Iris pigment epithelial cell (primary cell): ENCODE measurements at regions not wholly inside any gene's neighbourhood (a gene's known extent, or its start where the extent isn't known, plus 50 kb on each side); places are given as distances from the start of the nearest gene placed in this dataset.
"Not testable (repeated sequence)": the region's sequence is repeated elsewhere in the genome, so short reads cannot be mapped to it uniquely, and the experiment has no call there.

Source experiments
- DNase-seq: peaks from one replicate; pipeline ENCODE4 v3.0.0-alpha.2; 2011; ENCODE audit warnings: low read depth

- no peak for DNase-seq
These were observed 460.8 kb upstream of the SMARCA2 start for GRCh38 chr9:1554081-1555035.

GRCh38 chr9:1558666-1559065 is 456.5 kb upstream of the SMARCA2 start:
- DNase-seq: not testable (repeated sequence)

GRCh38 chr9:1575939-1576338 is 439.2 kb upstream of the SMARCA2 start:
- no peak for DNase-seq

- no peak for DNase-seq
These were observed 434.9 kb upstream of the SMARCA2 start for GRCh38 chr9:1580215-1580614.

GRCh38 chr9:1581926-1582325 is 433.2 kb upstream of the SMARCA2 start:
- no peak for DNase-seq

- no peak for DNase-seq
These were observed 423.8 kb upstream of the SMARCA2 start for GRCh38 chr9:1591310-1591709.

- DNase-seq: no peak
These were observed 416.9 kb upstream of the SMARCA2 start for GRCh38 chr9:1598270-1598669.

- no peak for DNase-seq
These were observed 415.2 kb upstream of the SMARCA2 start for GRCh38 chr9:1599961-1600360.

- peak; percentile 20 for DNase-seq
These were observed 410.1 kb upstream of the SMARCA2 start for GRCh38 chr9:1604942-1605560.

GRCh38 chr9:1606253-1606652 is 408.9 kb upstream of the SMARCA2 start:
- DNase-seq: no peak

- DNase-seq: no peak
These were observed 402.3 kb upstream of the SMARCA2 start for GRCh38 chr9:1612886-1613285.

- DNase-seq: no peak
These were observed 397.7 kb upstream of the SMARCA2 start for GRCh38 chr9:1617419-1617818.

- peak; percentile 3 for DNase-seq
These were observed 395.0 kb upstream of the SMARCA2 start for GRCh38 chr9:1619915-1620710.

- no peak for DNase-seq
These were observed 377.7 kb upstream of the SMARCA2 start for GRCh38 chr9:1637401-1637800.

GRCh38 chr9:1639166-1639565 is 376.0 kb upstream of the SMARCA2 start:
- DNase-seq: no peak

GRCh38 chr9:1647776-1648175 is 367.4 kb upstream of the SMARCA2 start:
- DNase-seq: peak; percentile 41

GRCh38 chr9:1653282-1653681 is 361.9 kb upstream of the SMARCA2 start:
- DNase-seq: no peak

- no peak for DNase-seq
These were observed 356.3 kb upstream of the SMARCA2 start for GRCh38 chr9:1658661-1659362.

GRCh38 chr9:1659363-1659690 is 355.8 kb upstream of the SMARCA2 start:
- DNase-seq: no peak

- DNase-seq: no peak
These were observed 346.7 kb upstream of the SMARCA2 start for GRCh38 chr9:1668441-1668840.

- no peak for DNase-seq
These were observed 341.8 kb upstream of the SMARCA2 start for GRCh38 chr9:1673300-1673699.

GRCh38 chr9:1676771-1677170 is 338.4 kb upstream of the SMARCA2 start:
- DNase-seq: no peak
